HG02623 (cell line): ENCODE measurements at regions not wholly inside any gene's neighbourhood (a gene's known extent, or its start where the extent isn't known, plus 50 kb on each side); places are given as distances from the start of the nearest gene placed in this dataset.

ENCODE experiments used
- ATAC-seq: cut with Tn5 transposase; IDR thresholded peaks from one replicate; pipeline ENCODE4 v1.9.1; 2021; ENCODE audit warnings: moderate library complexity; ENCODE audit not compliant: unreplicated experiment

DNA sequence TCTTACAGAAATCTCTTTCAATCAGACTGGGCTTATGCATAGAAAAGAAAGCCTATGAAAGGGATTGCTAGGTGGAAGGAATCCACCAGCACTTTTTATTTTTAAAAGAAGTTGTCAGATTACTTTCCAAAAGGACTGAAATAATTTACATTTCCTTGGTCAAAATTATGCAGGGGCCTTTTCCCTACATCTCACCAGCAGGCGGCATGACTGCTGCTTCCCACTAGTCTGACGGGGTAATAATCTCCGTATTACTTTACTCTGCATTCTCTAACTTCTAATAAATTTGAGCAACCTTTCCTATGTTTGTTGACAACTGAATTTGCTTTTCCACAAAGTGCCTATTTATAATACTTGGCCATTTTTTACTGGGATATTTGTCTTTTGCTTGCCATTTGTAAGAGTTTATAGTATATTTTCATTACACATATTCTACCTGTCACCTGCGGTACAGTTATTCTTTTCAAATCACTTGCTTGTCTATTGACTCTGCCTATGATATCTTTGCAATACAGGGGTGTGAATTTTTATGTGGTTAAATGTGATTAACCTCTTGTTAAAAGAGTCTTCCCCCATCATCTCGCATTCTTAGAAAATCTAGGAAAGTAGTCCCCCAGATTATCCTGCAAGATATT lies 51.9 kb upstream of the USP47 start:
- no peak for ATAC-seq

GRCh38 chr11:11788063-11788710 lies 53.6 kb upstream of the USP47 start:
- peak; percentile 15 for ATAC-seq

- ATAC-seq: peak; percentile 67
Observed at GRCh38 chr11:11787305-11788062, 54.3 kb upstream of the USP47 start.

DNA sequence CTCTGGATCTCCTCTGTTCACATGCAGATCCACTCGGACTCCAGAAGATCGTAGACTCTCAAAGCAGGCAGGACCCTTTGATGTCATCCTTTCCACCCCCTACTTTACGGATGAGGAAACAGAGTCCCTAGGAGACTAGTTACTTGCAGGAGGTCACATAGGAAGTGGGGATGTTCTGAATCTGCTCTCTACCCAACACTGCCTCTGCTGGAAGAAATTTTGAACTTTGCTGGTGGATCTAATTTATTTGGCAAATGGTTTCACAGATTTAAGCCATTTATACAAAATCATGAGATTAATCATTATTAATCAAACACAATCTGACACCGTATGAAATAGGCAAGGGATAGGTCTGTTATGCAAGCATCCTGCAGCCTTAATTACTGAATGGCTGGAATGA lies 55.0 kb upstream of the USP47 start:
- ATAC-seq: no peak

DNA sequence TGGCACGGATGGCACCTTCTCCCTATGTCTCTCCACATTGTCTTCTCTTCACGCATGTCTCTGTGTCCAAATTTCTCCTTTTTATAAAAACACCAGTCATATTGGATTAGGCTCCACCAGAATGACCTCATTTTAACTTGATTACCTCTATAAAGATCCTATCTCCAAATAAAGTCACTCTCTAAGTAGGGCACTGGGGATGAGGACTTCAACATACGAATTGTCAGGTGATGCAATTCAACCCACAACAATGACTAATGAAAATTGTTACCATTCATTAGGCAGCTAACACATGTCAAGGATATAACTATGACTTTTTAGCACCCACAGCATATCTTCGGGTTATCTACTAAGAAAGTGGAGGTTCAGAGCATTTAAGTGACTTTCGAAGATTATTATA lies 55.5 kb upstream of the USP47 start:
- no peak for ATAC-seq

- no peak for ATAC-seq
Observed at GRCh38 chr11:11782532-11783110, 59.2 kb upstream of the USP47 start.

- no peak for ATAC-seq
Observed at GRCh38 chr11:11780858-11781257, 60.9 kb upstream of the USP47 start.

GRCh38 chr11:11779975-11780374 lies 61.8 kb upstream of the USP47 start:
- no peak for ATAC-seq

DNA sequence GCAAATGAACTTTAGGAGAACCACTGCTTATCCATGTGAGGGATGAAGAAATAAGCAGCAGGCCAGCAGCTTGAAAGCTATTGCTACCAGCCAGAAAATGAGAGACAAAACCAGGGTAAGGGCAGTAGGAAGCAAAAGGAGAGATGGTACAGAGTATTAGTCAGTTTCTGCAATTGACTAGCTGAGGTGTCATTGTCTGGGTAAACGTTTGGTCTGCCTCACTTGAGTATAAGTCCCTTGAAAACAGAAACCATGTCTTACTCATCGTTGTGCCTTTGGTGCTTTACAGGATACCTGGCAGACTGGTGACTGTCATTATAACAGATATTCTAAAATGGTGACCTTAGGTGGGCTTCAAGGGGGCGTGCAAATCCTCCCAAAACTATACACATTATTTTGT lies 63.9 kb upstream of the USP47 start:
- ATAC-seq: no peak

- no peak for ATAC-seq
Observed at GRCh38 chr11:11776714-11777113, 65.1 kb upstream of the USP47 start.

DNA sequence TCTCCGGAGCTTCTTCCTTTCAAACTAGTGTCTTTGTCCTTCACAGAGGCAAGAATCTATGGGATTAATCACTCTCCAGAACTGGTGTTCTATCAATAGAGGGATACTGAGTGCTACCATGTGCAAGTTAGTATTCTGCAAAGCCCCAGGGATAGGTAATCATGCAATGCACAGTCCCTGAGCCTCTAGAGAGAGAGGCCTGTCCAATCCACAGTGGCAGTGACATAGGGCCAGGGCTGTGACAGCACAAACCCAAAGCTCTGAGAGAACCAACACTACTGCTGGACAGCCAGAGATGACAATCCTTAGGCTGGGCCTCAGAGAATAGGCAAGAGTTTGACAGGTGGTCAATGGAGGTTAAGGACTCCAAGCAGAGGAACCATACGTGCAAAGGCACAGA lies 66.8 kb upstream of the USP47 start:
- ATAC-seq: no peak

- ATAC-seq: no peak
Observed at GRCh38 chr11:11772865-11773515, 68.8 kb upstream of the USP47 start.

- ATAC-seq: no peak
Observed at GRCh38 chr11:11770921-11771486, 70.8 kb upstream of the USP47 start.

DNA sequence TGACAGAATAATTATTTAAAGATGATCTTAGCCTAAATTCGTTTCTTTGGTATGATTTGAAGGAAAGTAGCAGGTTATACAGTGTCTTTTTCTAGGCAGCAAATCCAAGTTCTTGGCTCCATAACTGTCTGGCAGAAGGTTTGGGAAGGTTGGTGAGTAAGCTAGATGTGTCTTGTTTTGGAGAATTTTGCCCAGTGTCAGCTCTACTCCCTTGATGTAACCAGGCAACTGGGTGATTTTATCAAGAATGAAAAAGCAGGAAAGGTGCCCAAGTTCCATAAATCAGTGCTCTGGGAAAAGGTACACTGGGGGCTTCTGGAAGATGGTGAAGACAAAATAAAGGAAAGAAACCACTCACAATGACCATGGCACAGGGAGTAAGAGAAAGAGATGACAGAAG lies 71.5 kb upstream of the USP47 start:
- no peak for ATAC-seq

DNA sequence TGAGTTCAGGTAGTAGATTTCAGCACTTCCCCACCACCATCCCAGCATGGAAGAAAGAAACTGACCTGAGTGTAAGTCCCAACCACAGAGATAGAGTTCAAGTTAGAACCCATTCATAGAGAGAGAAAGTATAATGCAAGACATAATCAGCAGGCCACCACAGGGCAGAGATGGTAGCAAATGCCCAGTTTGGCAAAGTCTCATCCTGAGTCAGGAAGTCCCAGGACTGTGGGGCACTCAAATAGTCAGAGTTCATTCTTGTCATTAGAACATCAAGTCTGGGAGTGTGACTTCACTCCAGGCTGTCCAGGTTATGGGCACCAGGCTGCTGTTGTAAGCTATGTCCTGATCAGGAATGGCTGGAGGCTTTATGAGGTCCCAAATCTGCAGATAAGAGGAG lies 72.0 kb upstream of the USP47 start:
- ATAC-seq: no peak

GRCh38 chr11:11769362-11769761 lies 72.4 kb upstream of the USP47 start:
- ATAC-seq: no peak

DNA sequence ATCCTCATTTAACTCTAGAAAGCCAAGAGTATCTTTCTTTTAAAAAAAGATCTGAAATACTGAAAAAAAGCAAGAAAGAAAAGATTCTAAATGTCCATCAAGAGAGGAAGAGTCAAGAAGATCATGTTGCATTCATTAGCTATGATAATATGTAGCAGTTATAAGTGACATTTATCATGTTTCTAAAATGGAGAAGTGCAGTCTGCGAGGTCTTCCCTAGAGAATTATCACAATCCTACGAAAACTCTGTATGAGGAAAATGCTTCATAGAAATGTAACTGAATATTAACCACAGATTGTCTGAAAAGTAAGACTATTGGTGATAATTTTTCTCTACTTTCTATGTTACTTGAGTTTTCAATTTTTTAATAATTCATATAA lies 77.4 kb upstream of the USP47 start:
- ATAC-seq: no peak

DNA sequence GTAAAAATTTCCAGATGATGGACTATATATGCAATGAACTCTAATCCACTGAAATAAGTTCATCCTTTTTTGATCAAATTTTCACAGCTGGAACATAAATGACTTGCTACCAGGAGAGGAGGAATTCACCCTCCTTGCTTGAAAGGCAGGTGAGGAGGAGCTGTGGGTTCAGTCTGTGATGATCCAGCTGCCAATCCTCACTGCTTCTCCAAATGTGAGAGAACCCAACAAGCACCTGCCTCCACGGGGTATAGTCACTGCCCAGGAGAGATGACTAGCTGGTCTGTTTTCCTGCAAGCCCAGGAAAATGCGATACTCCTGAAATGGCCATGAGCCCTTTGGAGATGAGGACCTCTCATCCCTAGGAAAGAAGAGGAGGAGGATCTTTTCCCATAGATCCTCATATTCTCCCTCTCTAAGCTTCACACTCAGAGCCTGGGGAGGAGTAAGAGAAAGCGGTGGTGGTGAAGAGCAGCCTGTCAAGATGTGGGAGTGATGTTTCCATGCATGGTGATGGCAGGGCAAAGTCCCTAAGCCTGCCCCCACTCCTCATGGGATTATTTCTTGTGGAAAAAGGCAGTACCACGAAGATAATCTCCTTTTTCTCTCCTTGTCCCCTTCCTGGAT lies 77.9 kb upstream of the USP47 start:
- ATAC-seq: no peak

- no peak for ATAC-seq
Observed at GRCh38 chr11:11760838-11761237, 80.9 kb upstream of the USP47 start.

- ATAC-seq: no peak
Observed at GRCh38 chr11:11758603-11759196, 83.1 kb upstream of the USP47 start.
